ENCODE measurements at regions not wholly inside any gene's neighbourhood (a gene's known extent, or its start where the extent isn't known, plus 50 kb on each side); places are given as distances from the start of the nearest gene placed in this dataset.

DNA sequence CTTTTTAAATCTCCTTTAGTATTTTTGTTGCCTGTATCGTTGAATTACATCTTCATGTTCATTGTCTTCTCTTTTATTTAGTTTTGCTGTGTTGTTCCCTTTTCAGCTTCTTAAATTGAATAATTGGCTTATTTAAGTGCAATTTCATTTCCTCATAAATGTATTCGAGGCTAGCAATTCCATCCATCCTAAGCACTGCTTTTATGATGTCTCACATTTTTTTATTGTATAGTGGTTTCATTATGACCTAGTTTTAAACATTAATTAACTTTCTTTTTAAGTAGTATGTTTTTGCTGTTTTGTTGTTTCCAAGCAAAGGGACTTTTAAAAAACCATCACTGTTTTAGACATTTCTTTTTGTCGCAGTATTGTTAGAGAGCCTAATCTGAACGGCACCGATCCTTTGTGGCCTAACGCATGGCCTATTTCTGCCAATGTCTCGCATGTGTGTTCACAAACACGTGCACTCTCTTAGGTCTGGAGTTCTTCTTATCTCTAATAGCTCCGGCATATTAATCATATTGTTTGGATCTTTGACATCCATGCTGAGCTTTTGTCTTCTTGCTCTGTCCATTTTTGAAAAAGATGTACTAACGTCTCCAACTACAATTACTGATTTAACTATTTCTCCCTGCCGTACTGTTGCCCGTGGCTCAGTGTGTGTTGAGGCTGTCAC, 59.6 kb upstream of the ZNF516 start:
- TF ChIP-seq, protein P1, sequence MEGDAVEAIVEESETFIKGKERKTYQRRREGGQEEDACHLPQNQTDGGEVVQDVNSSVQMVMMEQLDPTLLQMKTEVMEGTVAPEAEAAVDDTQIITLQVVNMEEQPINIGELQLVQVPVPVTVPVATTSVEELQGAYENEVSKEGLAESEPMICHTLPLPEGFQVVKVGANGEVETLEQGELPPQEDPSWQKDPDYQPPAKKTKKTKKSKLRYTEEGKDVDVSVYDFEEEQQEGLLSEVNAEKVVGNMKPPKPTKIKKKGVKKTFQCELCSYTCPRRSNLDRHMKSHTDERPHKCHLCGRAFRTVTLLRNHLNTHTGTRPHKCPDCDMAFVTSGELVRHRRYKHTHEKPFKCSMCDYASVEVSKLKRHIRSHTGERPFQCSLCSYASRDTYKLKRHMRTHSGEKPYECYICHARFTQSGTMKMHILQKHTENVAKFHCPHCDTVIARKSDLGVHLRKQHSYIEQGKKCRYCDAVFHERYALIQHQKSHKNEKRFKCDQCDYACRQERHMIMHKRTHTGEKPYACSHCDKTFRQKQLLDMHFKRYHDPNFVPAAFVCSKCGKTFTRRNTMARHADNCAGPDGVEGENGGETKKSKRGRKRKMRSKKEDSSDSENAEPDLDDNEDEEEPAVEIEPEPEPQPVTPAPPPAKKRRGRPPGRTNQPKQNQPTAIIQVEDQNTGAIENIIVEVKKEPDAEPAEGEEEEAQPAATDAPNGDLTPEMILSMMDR (IDR thresholded peaks at IDR 0.05; ENCODE audit: insufficient read depth, low read depth, low read length): no peak
- TF ChIP-seq EZH2 (IDR thresholded peaks at IDR 0.05; ENCODE audit: insufficient read depth, low read length): no peak

All from astrocyte (in vitro differentiated cells and primary cell).